Muscle layer of colon (tissue), 2 donors: ENCODE measurements at regions not wholly inside any gene's neighbourhood (a gene's known extent, or its start where the extent isn't known, plus 50 kb on each side); places are given as distances from the start of the nearest gene placed in this dataset.
"Not testable (repeated sequence)": the region's sequence is repeated elsewhere in the genome, so short reads cannot be mapped to it uniquely, and the experiment has no call there.

Experiments
- H3K27ac ChIP-seq: one replicate; pipeline ENCODE4 v1.7.0; 2013; ENCODE audit warnings: low read depth, mild to moderate bottlenecking, low read length, moderate library complexity
- H3K27me3 ChIP-seq, 2 donors: one replicate each; pipeline ENCODE4 v1.7.0; 2013; ENCODE audit warnings: low read length in 2 of 2, mild to moderate bottlenecking in 2 of 2; ENCODE audit not compliant: insufficient read depth in 2 of 2, control insufficient read depth in 1 of 2
- H3K36me3 ChIP-seq: one replicate; pipeline ENCODE4 v1.7.0; 2013; ENCODE audit warnings: mild to moderate bottlenecking, low read length; ENCODE audit not compliant: insufficient read depth
- H3K4me1 ChIP-seq: one replicate; pipeline ENCODE4 v1.7.0; 2013; ENCODE audit warnings: mild to moderate bottlenecking, low read length; ENCODE audit not compliant: insufficient read depth
- H3K4me3 ChIP-seq, 2 donors: one replicate each; pipeline ENCODE4 v1.7.0; 2013; ENCODE audit warnings: low read length in 2 of 2, low read depth in 1 of 2, mild to moderate bottlenecking in 1 of 2, moderate library complexity in 1 of 2
- H3K9ac ChIP-seq: one replicate; pipeline ENCODE4 v1.7.0; 2013; ENCODE audit warnings: low read length
- H3K9me3 ChIP-seq: one replicate; pipeline ENCODE4 v1.7.0; 2013; ENCODE audit warnings: mild to moderate bottlenecking, low read length
- donor health status: abdominal sarcoma.
- donor health status: Adenocarcinoma of cecum.

- Histone ChIP-seq H3K4me1 (peaks cover 8% of the 10 kb centered on the region), H3K36me3 (no peaks in the 10 kb centered on the region), H3K27me3 (no peaks in the 10 kb centered on the region), H3K9ac (no peak overlapping the region), H3K9me3 (no peaks in the 10 kb centered on the region), H3K27ac (peak overlapping the region; percentile 7), H3K4me3 (no peak overlapping the region)
These were observed 60.6 kb upstream of the AKR1C1 start for GRCh38 chr10:4902571-4903011.

- not testable (repeated sequence) for H3K9ac ChIP-seq, H3K4me3 ChIP-seq, H3K27ac ChIP-seq, H3K27me3 ChIP-seq, H3K9me3 ChIP-seq, H3K36me3 ChIP-seq, H3K4me1 ChIP-seq
These were observed 60.1 kb upstream of the AKR1C1 start for GRCh38 chr10:4903126-4903525.

- H3K4me1 ChIP-seq, H3K9me3 ChIP-seq, H3K27ac ChIP-seq: not testable (repeated sequence)
These were observed 59.5 kb upstream of the AKR1C1 start for GRCh38 chr10:4903675-4904074.

GRCh38 chr10:4909118-4909517 is 54.1 kb upstream of the AKR1C1 start:
- Histone ChIP-seq H3K27ac (no peak overlapping the region), H3K9me3 (no peaks in the 10 kb centered on the region), H3K4me1 (no peaks in the 10 kb centered on the region), H3K36me3 (no peaks in the 10 kb centered on the region), H3K9ac (no peak overlapping the region), H3K27me3 (no peaks in the 10 kb centered on the region), H3K4me3 (no peak overlapping the region)

More at GRCh38 chr10:4903675-4904074, 59.5 kb upstream of the AKR1C1 start:
- H3K27me3 ChIP-seq, H3K9ac ChIP-seq, H3K4me3 ChIP-seq, H3K36me3 ChIP-seq: not testable (repeated sequence)
